ENCODE measurements at regions not wholly inside any gene's neighbourhood (a gene's known extent, or its start where the extent isn't known, plus 50 kb on each side); places are given as distances from the start of the nearest gene placed in this dataset.
"Not testable (repeated sequence)": the region's sequence is repeated elsewhere in the genome, so short reads cannot be mapped to it uniquely, and the experiment has no call there.

DNA sequence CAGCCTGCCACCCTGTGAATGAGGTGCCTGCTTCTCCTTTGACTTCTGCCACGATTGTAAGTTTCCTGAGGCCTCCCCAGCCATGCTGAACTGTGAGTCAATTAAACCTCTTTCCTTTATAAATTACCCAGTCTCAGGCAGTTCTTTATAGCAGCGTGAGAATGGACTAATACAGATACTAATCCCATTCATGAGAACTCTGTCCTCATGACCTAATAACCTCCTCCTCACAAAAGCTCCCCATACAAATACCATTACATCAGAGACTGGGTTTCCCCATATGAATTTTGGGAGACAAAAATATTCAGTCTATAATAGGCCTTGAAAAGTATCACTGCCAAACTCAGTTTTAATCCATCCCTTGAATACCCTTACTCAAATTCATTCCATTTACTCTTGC lies 199.0 kb downstream of the FRK start:
- not testable (repeated sequence) for H3K79me2 ChIP-seq (ENCODE audit: control insufficient read depth, insufficient read depth, low read length, poor library complexity); H2BK5ac ChIP-seq (ENCODE audit: low read depth, low read length, poor library complexity); H3K18ac ChIP-seq (ENCODE audit: low read length); H3K4me2 ChIP-seq (ENCODE audit: low read length); H2AK5ac ChIP-seq (ENCODE audit: low read length); H3K4me1 ChIP-seq (ENCODE audit: control insufficient read depth in 1 of 2, insufficient read depth in 2 of 2, low read length in 2 of 2); H3K36me3 ChIP-seq (ENCODE audit: control insufficient read depth in 1 of 2, insufficient read depth in 2 of 2, low read length in 2 of 2); H4K91ac ChIP-seq (ENCODE audit: low read depth, low read length); H2BK12ac ChIP-seq (ENCODE audit: low read length); H3K23ac ChIP-seq (ENCODE audit: low read length); H2AFZ ChIP-seq (ENCODE audit: insufficient read depth, low read length, poor library complexity); H2BK120ac ChIP-seq (ENCODE audit: insufficient read depth, low read length, poor library complexity); DNase-seq; H4K8ac ChIP-seq (ENCODE audit: low read depth, low read length); H4K12ac ChIP-seq (ENCODE audit: low read depth, low read length); H3K79me1 ChIP-seq (ENCODE audit: low read length); H3K27ac ChIP-seq (ENCODE audit: low read depth, low read length); H3K9me3 ChIP-seq (ENCODE audit: insufficient read depth, low read depth, low read length); H3K14ac ChIP-seq (ENCODE audit: low read length); H3K27me3 ChIP-seq (ENCODE audit: insufficient read depth, low read length); H3K4ac ChIP-seq (ENCODE audit: low read depth, low read length); H3K9ac ChIP-seq (ENCODE audit: low read length); H3K4me3 ChIP-seq (ENCODE audit: low read depth, low read length)
- WGBS (ENCODE audit: extremely low coverage, insufficient coverage, insufficient read length), result no CpG with 5 or more reads among the region's 2 CpGs

DNA sequence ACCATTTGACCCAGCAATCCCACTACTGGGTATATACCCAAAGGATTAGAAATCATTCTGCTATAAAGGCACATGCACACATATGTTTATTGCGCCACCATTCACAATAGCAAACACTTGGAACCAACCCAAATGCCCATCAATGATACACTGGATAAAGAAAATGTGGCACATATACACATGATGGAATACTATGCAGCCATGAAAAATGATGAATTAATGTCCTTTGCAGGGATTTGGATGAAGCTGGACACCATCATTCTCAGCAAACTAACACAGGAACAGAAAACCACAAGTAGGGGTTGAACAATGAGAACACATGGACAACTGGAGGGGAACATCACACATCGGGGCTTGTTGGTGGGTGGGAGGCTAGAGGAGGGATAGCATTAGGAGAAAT lies 201.1 kb downstream of the FRK start:
- H2BK120ac ChIP-seq (ENCODE audit: insufficient read depth, low read length, poor library complexity); DNase-seq; H2BK5ac ChIP-seq (ENCODE audit: low read depth, low read length, poor library complexity); H3K4me3 ChIP-seq (ENCODE audit: low read depth, low read length); H3K79me2 ChIP-seq (ENCODE audit: control insufficient read depth, insufficient read depth, low read length, poor library complexity); H4K12ac ChIP-seq (ENCODE audit: low read depth, low read length); H3K23ac ChIP-seq (ENCODE audit: low read length); H3K79me1 ChIP-seq (ENCODE audit: low read length); H2BK12ac ChIP-seq (ENCODE audit: low read length); H3K4ac ChIP-seq (ENCODE audit: low read depth, low read length); H2AK5ac ChIP-seq (ENCODE audit: low read length); H2AFZ ChIP-seq (ENCODE audit: insufficient read depth, low read length, poor library complexity); H3K36me3 ChIP-seq (ENCODE audit: control insufficient read depth in 1 of 2, insufficient read depth in 2 of 2, low read length in 2 of 2); H3K4me2 ChIP-seq (ENCODE audit: low read length); H3K27ac ChIP-seq (ENCODE audit: low read depth, low read length); H3K14ac ChIP-seq (ENCODE audit: low read length); H3K9ac ChIP-seq (ENCODE audit: low read length); H4K8ac ChIP-seq (ENCODE audit: low read depth, low read length); H3K9me3 ChIP-seq (ENCODE audit: insufficient read depth, low read depth, low read length); H3K4me1 ChIP-seq (ENCODE audit: control insufficient read depth in 1 of 2, insufficient read depth in 2 of 2, low read length in 2 of 2); H3K27me3 ChIP-seq (ENCODE audit: insufficient read depth, low read length); H4K91ac ChIP-seq (ENCODE audit: low read depth, low read length); H3K18ac ChIP-seq (ENCODE audit: low read length): not testable (repeated sequence)
- no CpG with 5 or more reads among the region's 2 CpGs for WGBS (ENCODE audit: extremely low coverage, insufficient coverage, insufficient read length)

DNA sequence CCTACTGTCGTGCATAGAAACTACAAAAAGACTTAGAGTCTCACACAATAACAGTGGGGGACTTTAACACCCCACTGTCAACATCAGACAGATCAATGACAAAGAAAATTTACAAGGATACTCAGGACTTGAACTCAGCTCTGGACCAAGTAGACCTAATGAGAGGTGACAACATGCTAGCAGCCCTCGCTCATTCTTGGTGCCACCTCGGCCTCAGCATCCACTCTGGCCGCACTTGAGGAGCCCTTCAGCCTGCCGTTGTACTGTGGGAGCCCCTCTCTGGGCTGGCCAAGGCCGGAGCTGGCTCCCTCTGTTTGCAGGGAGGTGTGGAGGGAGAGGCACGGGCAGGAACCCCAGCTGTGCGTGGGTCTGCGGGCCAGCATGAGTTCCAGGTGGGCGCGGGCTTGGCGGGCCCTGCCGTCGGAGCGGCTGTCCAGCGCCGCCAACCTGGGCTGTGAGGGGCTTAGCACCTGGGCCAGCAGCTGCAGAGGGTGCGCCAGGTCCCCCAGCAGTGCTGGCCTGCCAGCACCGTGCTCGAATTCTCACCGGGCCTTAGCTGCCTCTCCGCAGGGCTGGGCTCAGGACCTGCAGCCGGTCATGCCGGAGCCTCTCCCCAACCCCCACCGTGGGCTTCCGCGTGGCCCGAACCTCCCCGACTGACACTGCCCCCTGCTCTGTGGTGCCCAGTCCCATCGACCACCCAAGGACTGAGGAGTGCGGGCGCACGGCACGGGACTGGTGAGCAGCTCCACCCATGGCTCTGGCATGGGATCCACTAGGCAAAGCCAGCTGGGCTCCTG lies 205.6 kb downstream of the FRK start:
- Histone ChIP-seq H2AK5ac (ENCODE audit: low read length) (no peak overlapping the region), H2BK12ac (ENCODE audit: low read length) (no peak overlapping the region), H3K27ac (ENCODE audit: low read depth, low read length) (no peak overlapping the region), H3K4me2 (ENCODE audit: low read length) (no peak overlapping the region), H3K4me3 (ENCODE audit: low read depth, low read length) (no peak overlapping the region), H3K79me1 (ENCODE audit: low read length) (no peaks in the 10 kb centered on the region), H3K79me2 (ENCODE audit: control insufficient read depth, insufficient read depth, low read length, poor library complexity) (no peaks in the 10 kb centered on the region), H4K12ac (ENCODE audit: low read depth, low read length) (no peak overlapping the region), H3K36me3 (ENCODE audit: control insufficient read depth in 1 of 2, insufficient read depth in 2 of 2, low read length in 2 of 2) (no peaks in the 10 kb centered on the region), H3K14ac (ENCODE audit: low read length) (no peak overlapping the region), H4K8ac (ENCODE audit: low read depth, low read length) (no peak overlapping the region), H3K27me3 (ENCODE audit: insufficient read depth, low read length) (no peaks in the 10 kb centered on the region), H2BK5ac (ENCODE audit: low read depth, low read length, poor library complexity) (no peak overlapping the region), H2AFZ (ENCODE audit: insufficient read depth, low read length, poor library complexity) (no peak overlapping the region), H4K91ac (ENCODE audit: low read depth, low read length) (no peak overlapping the region), H3K9me3 (ENCODE audit: insufficient read depth, low read depth, low read length) (peaks cover 15% of the 10 kb centered on the region), H3K4me1 (ENCODE audit: control insufficient read depth in 1 of 2, insufficient read depth in 2 of 2, low read length in 2 of 2) (no peaks in the 10 kb centered on the region), H3K18ac (ENCODE audit: low read length) (no peak overlapping the region), H3K23ac (ENCODE audit: low read length) (no peak overlapping the region), H3K4ac (ENCODE audit: low read depth, low read length) (no peak overlapping the region), H3K9ac (ENCODE audit: low read length) (no peak overlapping the region), H2BK120ac (ENCODE audit: insufficient read depth, low read length, poor library complexity) (no peak overlapping the region)
- no CpG with 5 or more reads among the region's 34 CpGs for WGBS (ENCODE audit: extremely low coverage, insufficient coverage, insufficient read length)
- DNase-seq, result no peak

DNA sequence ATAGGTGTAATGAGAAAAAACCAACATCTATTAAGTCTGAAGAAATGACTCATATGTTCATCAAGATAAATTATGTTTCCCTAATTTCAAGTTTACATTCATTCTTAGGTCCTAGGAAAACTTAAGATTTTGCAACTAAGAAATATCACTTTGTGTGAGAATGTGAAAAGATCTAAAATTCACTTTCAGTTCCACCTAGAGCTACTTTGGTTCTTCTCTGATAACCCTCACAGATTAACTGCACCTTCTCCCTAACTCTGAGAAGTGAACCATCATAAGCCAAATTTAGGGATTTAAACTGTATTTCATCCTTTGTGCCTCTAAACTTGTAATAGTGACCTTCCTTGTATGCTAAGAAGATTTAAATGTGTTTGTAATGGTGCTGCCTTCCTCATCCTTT lies 213.0 kb downstream of the FRK start:
- H3K79me2 ChIP-seq (ENCODE audit: control insufficient read depth, insufficient read depth, low read length, poor library complexity), result no peaks in the 10 kb centered on the region
- no peak overlapping the region for H2BK120ac ChIP-seq (ENCODE audit: insufficient read depth, low read length, poor library complexity)
- H3K36me3 ChIP-seq (ENCODE audit: control insufficient read depth in 1 of 2, insufficient read depth in 2 of 2, low read length in 2 of 2), result no peaks in the 10 kb centered on the region
- no peak overlapping the region for H2BK12ac ChIP-seq (ENCODE audit: low read length)
- H3K79me1 ChIP-seq (ENCODE audit: low read length), result no peaks in the 10 kb centered on the region
- no peak for DNase-seq
- no peak overlapping the region for H3K9ac ChIP-seq (ENCODE audit: low read length)
- no peak overlapping the region for H4K91ac ChIP-seq (ENCODE audit: low read depth, low read length)
- peaks cover 2% of the 10 kb centered on the region for H3K9me3 ChIP-seq (ENCODE audit: insufficient read depth, low read depth, low read length)
- no peak overlapping the region for H2AFZ ChIP-seq (ENCODE audit: insufficient read depth, low read length, poor library complexity)
- no peak overlapping the region for H3K14ac ChIP-seq (ENCODE audit: low read length)
- H3K4me1 ChIP-seq (ENCODE audit: control insufficient read depth in 1 of 2, insufficient read depth in 2 of 2, low read length in 2 of 2), result no peaks in the 10 kb centered on the region
- H3K4me3 ChIP-seq (ENCODE audit: low read depth, low read length), result no peak overlapping the region
- no peak overlapping the region for H2BK5ac ChIP-seq (ENCODE audit: low read depth, low read length, poor library complexity)
- no peak overlapping the region for H3K23ac ChIP-seq (ENCODE audit: low read length)
- H3K27me3 ChIP-seq (ENCODE audit: insufficient read depth, low read length), result no peaks in the 10 kb centered on the region
- H3K18ac ChIP-seq (ENCODE audit: low read length), result no peak overlapping the region
- no peak overlapping the region for H3K4ac ChIP-seq (ENCODE audit: low read depth, low read length)
- no peak overlapping the region for H3K27ac ChIP-seq (ENCODE audit: low read depth, low read length)
- no peak overlapping the region for H2AK5ac ChIP-seq (ENCODE audit: low read length)
- H4K12ac ChIP-seq (ENCODE audit: low read depth, low read length), result no peak overlapping the region
- H4K8ac ChIP-seq (ENCODE audit: low read depth, low read length), result no peak overlapping the region
- no peak overlapping the region for H3K4me2 ChIP-seq (ENCODE audit: low read length)
